Adrenal gland (tissue), 5 donors: ENCODE measurements at regions not wholly inside any gene's neighbourhood (a gene's known extent, or its start where the extent isn't known, plus 50 kb on each side); places are given as distances from the start of the nearest gene placed in this dataset.

Experiments
- CTCF ChIP-seq, 6 experiments: fragments of 450-650 bp in 4 of 6; fragments of 200-600 bp in 2 of 6; sonication (generic) in 1 of 6; IDR thresholded peaks; 1 replicate in 5 of 6; 2 replicates in 1 of 6; pipeline versions ENCODE4 v1.5.1 to v1.8.0; 2016 to 2021; ENCODE audit warnings: antibody characterized with exemption in 6 of 6, mild to moderate bottlenecking in 2 of 6, moderate library complexity in 1 of 6
- POLR2A ChIP-seq, 2 donors: fragments of 450-650 bp; IDR thresholded peaks; one replicate each; pipeline ENCODE4 v1.6.1; 2017; ENCODE audit warnings: antibody characterized with exemption in 2 of 2, mild to moderate bottlenecking in 2 of 2, moderate library complexity in 1 of 2
- donor health status: DM: no; HTN: no; CAD: no.

- TF ChIP-seq POLR2A (IDR thresholded peaks at IDR 0.05) (no peak), CTCF (IDR thresholded peaks at IDR 0.05) (no peak)
Observed at GRCh38 chr21:41665766-41666595, 100.9 kb downstream of the RIPK4 start.
